Heart left ventricle (tissue), 16 donors: ENCODE measurements at regions not wholly inside any gene's neighbourhood (a gene's known extent, or its start where the extent isn't known, plus 50 kb on each side); places are given as distances from the start of the nearest gene placed in this dataset.

Experiments
- ATAC-seq, 4 donors: fragments of 200-7000 bp; cut with Tn5 transposase; one replicate each; pipeline ENCODE4 v1.9.1; 2020 to 2022; ENCODE audit warnings: moderate library complexity in 4 of 4, mild to moderate bottlenecking in 3 of 4, moderate number of reproducible peaks in 1 of 4
- DNase-seq, 5 donors: peaks; one replicate each; pipeline ENCODE4 v3.0.0-alpha.2; 2020
- H3K27ac ChIP-seq, 12 donors: fragments of 200-600 bp; sonication (generic) in 4 of 12; one replicate each; pipeline versions ENCODE4 v1.5.0 to v1.8.0; 2016 to 2022; ENCODE audit warnings: mild to moderate bottlenecking in 2 of 12
- H3K27me3 ChIP-seq, 9 donors: fragments of 200-600 bp; sonication (generic) in 2 of 9; one replicate each; pipeline versions ENCODE4 v1.5.1 to v1.8.0; 2016 to 2022; ENCODE audit warnings: mild to moderate bottlenecking in 3 of 9
- H3K36me3 ChIP-seq, 9 donors: fragments of 200-600 bp; sonication (generic) in 2 of 9; one replicate each; pipeline versions ENCODE4 v1.5.0 to v1.8.0; 2018 to 2022; ENCODE audit warnings: mild to moderate bottlenecking in 2 of 9
- H3K4me1 ChIP-seq, 12 donors: fragments of 200-600 bp; sonication (generic) in 4 of 12; one replicate each; pipeline versions ENCODE4 v1.5.0 to v1.8.0; 2016 to 2022; ENCODE audit warnings: mild to moderate bottlenecking in 3 of 12
- H3K4me3 ChIP-seq, 12 donors: fragments of 200-600 bp; sonication (generic) in 4 of 12; one replicate each; pipeline versions ENCODE4 v1.5.0 to v1.8.0; 2017 to 2022; ENCODE audit warnings: mild to moderate bottlenecking in 9 of 12, moderate library complexity in 4 of 12
- H3K9me3 ChIP-seq, 12 donors: fragments of 200-600 bp; sonication (generic) in 4 of 12; one replicate each; pipeline versions ENCODE4 v1.5.0 to v1.8.0; 2016 to 2022; ENCODE audit warnings: mild to moderate bottlenecking in 1 of 12
- POLR2A ChIP-seq, 2 donors: fragments of 450-650 bp; IDR thresholded peaks; one replicate each; pipeline ENCODE4 v1.6.1; 2017; ENCODE audit warnings: antibody characterized with exemption in 2 of 2, mild to moderate bottlenecking in 2 of 2, moderate library complexity in 2 of 2
- WGBS, 4 donors: extraction: QIAGEN DNeasy Blood & Tissue Kit in 2 of 4; methylation state at CpG; one replicate each; pipeline versions ENCODE4 v1.1.5 to v1.1.7; 2013 to 2018; 5-methylcytosine and 5-hydroxymethylcytosine counted together
- intact Hi-C, 10 donors: fragments of 100-400 bp; cut with DNase I; formaldehyde crosslinking; loops; one replicate each; pipeline versions ENCODE4 v1.11.1 to v1.14.2; 2022
- TF ChIP-seq, protein P1 (sequence below), 12 donors: fragments of 200-600 bp; sonication (generic) in 4 of 12; IDR thresholded peaks; one replicate each; pipeline versions ENCODE4 v1.5.0 to v1.8.0; 2018 to 2022; ENCODE audit warnings: antibody characterized with exemption in 12 of 12, mild to moderate bottlenecking in 5 of 12
- donor health status: ischemic (EF 13 %, LVEDD 7.1; RV severe dilation, severe dysfunction).
- donor health status: healthy with polysubstance abuse.
- donor health status: DM: no; HTN: yes; CAD: no.
- donor health status: DM: no; HTN: no; CAD: no.
- donor health status: ischemic (EF 25% LVEDD 6.9; RV normal size, moderate dysfunction).
- donor health status: ischemic (EF 25% LVEDD 5.7; RV mildly dilated, moderate dysfunction).
- donor health status: healthy.
- donor health status: DM: yes; HTN: yes; CAD: no.
- donor health status: ischemic (EF 35%, LVEDD 5.7; RV mildly dilated, moderate dysfunction).
- donor health status: nonischemic (EF 11% LVEDD 7.7; RV severe dilation, severe dysfunction).
- donor health status: DM: yes; HTN: yes; CAD: no.
- donor health status: PGD.
- donor health status: ischemic (EF 29% LVEDD 5.4; RV normal size, mild dysfunction).
- donor health status: nonischemic (EF 23%, LVEDD 6.1; RV moderate dilation, normal function).

DNA sequence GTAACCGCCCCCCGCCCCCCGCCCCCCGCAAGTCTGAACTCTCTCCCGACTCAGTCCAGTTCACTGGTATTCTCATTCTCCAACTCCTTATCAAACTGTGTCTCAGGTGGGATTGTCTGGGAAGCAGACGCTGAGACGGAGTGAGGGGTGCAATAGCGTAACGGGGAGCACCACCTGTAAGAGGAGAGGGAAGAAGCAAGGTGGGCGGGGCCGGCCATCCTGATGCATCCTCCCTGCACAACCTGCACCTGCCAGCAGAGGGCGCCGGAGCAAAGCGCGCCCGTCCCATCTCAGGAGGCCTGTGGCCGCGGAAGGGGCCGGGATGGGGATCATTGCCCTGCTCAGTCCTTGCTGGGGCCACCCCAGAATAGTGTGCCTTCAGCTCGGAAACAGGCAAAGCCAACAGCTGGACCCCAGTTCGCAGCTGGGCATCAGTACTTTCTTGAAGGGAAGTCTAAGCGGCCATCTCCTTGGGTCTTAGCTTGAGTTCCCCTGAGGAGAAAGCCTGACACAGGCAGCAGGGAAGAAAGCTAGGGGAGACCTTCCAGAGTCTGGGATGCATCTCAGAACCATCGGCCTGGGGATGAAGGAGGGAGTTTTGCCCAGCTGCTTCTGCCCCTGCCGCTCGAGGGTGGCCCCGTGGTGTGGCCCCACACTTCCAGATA, 208.0 kb downstream of the TFCP2L1 start:
- Histone ChIP-seq H3K4me3 (no peak overlapping the region), H3K27ac (no peak overlapping the region), H3K4me1 (peaks cover 0 to 8% (median 0%) of the 10 kb centered on the region in 12 donors), H3K36me3 (no peaks in the 10 kb centered on the region), H3K27me3 (peaks cover 0 to 21% (median 18%) of the 10 kb centered on the region in 9 donors), H3K9me3 (no peaks in the 10 kb centered on the region)
- peak; percentile 45 to 80 (median 62) for DNase-seq
- peak in 3 of 4 donors; percentile 36 to 68 (median 62) for ATAC-seq
- intact Hi-C loops: loop anchor here in 3 of 10 donors (10.0 kb wide), 4 partner anchors 182 to 742 kb away; partner anchors contain the start of genes GLI2 (in 1 of the 3) and INHBB (in 1 of the 3)
- WGBS, 4 donors: 34 to 36% (median 35%) methylated on average over 24 to 26 of the region's 26 CpGs
- TF ChIP-seq, protein P1, sequence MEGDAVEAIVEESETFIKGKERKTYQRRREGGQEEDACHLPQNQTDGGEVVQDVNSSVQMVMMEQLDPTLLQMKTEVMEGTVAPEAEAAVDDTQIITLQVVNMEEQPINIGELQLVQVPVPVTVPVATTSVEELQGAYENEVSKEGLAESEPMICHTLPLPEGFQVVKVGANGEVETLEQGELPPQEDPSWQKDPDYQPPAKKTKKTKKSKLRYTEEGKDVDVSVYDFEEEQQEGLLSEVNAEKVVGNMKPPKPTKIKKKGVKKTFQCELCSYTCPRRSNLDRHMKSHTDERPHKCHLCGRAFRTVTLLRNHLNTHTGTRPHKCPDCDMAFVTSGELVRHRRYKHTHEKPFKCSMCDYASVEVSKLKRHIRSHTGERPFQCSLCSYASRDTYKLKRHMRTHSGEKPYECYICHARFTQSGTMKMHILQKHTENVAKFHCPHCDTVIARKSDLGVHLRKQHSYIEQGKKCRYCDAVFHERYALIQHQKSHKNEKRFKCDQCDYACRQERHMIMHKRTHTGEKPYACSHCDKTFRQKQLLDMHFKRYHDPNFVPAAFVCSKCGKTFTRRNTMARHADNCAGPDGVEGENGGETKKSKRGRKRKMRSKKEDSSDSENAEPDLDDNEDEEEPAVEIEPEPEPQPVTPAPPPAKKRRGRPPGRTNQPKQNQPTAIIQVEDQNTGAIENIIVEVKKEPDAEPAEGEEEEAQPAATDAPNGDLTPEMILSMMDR (IDR thresholded peaks at IDR 0.05): peak; percentile 67 to 89 (median 80)
- no peak for TF ChIP-seq POLR2A (IDR thresholded peaks at IDR 0.05)

DNA sequence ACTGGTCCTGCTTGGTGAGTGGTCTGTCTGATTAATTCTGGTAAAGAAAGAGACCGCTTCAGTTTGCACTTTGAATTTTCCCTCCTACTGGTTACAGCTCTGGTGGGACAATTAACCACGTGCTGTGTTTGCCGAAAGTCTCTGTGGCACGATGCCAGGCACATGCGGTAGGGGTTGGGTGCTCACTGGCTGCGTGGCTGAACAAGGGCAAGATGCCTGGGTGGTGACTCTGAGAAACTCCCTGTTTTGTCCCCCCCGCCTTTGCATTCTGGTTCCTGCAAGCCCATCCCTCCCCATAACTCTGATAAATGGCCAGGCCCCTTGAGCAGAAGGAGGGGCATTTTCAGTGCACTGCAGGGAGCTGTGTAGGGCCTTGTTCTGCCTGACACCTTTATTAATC, 206.1 kb downstream of the TFCP2L1 start:
- Histone ChIP-seq H3K27ac (no peak overlapping the region), H3K9me3 (no peaks in the 10 kb centered on the region), H3K36me3 (no peaks in the 10 kb centered on the region), H3K4me3 (no peak overlapping the region), H3K27me3 (peaks cover 0 to 32% (median 14%) of the 10 kb centered on the region in 9 donors), H3K4me1 (peaks cover 0 to 8% (median 0%) of the 10 kb centered on the region in 12 donors)
- no peak for ATAC-seq
- no peak for TF ChIP-seq POLR2A (IDR thresholded peaks at IDR 0.05)
- TF ChIP-seq, protein P1 (IDR thresholded peaks at IDR 0.05): no peak
- WGBS, 4 donors: 85 to 90% (median 88%) methylated on average over 1 to 7 of the region's 7 CpGs
- DNase-seq: no peak
- intact Hi-C loops: loop anchor here in 5 of 10 donors (2.0 to 10.0 kb wide), 5 partner anchors 184 to 744 kb away; partner anchors contain the start of genes GLI2 (in 1 of the 5) and INHBB (in 1 of the 5)

DNA sequence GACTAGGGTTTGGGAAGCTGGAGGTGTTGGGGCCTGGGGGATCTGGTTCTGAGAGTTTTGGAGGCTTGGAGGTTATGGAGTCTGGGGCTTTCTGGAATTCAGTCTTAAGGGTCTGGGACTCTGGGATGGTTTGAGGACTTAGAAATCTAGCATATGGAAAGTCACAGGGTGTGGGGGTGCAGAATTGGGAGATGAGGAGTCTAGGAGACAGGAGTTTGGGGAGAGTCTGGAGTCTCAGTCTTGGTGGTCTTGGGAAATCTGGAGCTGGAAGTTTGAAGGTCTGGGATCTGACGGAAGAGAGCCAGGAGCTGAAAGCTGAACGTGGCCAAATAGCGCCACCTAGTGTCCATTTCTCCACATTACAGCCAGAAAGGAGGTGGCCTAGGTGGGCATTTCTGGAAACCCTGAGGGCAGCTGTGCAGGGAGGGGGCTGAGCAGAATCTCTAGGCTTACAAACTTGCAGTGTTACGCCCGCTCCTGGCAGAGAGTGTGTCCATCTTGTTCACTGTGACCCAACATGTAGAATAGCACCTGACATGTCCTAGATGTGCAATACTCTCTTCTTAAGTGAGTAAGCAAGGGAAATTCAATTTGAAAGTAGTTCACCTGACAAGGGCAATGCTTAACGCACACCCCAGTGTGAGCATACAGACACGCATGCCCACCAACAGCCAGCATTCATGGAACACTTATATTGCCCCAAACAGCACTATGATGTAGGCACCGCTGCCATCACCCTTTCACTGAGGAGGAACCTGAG, 204.8 kb downstream of the TFCP2L1 start:
- Histone ChIP-seq H3K36me3 (no peaks in the 10 kb centered on the region), H3K27ac (no peak overlapping the region), H3K27me3 (peaks cover 0 to 40% (median 10%) of the 10 kb centered on the region in 9 donors), H3K9me3 (no peaks in the 10 kb centered on the region), H3K4me1 (peaks cover 0 to 5% (median 0%) of the 10 kb centered on the region in 12 donors), H3K4me3 (no peak overlapping the region)
- DNase-seq: peak in 2 of 5 donors; percentile 51 to 52
- peak in 2 of 4 donors; percentile 28 to 46 for ATAC-seq
- no peak for TF ChIP-seq POLR2A (IDR thresholded peaks at IDR 0.05)
- TF ChIP-seq, protein P1 (IDR thresholded peaks at IDR 0.05): peak; percentile 78 to 95 (median 88)
- WGBS, 4 donors: 26 to 34% (median 29%) methylated on average over 6 to 8 of the region's 8 CpGs
- intact Hi-C loops: loop anchor here in 6 of 10 donors (1.0 to 10.0 kb wide), 2 partner anchors 385 to 745 kb away; no protein-coding TSS in a partner anchor

DNA sequence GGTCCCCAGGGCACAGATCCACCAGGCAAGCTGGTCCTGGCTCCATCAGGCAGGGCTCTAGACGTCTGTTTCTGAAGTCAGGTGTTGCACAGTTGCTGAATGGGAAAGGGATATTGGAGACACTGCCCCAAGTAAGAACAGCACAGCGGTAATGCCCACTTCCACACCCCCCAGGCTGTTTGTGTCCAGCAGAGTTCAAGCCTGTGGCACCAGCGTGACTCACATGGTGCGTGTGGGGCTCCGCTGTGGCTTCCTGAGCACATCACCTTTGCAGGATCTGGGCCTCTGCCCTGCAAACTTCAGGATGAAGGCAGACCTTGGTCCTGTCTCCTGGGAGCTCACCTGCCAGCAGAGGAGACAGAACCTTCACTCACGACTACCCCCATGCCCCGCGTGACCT, 203.3 kb downstream of the TFCP2L1 start:
- H3K4me3 ChIP-seq: no peak overlapping the region
- H3K9me3 ChIP-seq: no peaks in the 10 kb centered on the region
- TF ChIP-seq, protein P1 (IDR thresholded peaks at IDR 0.05): no peak
- no peak for TF ChIP-seq POLR2A (IDR thresholded peaks at IDR 0.05)
- intact Hi-C loops: loop anchor here in 2 of 10 donors (1.0 to 10.0 kb wide), 2 partner anchors 386 to 747 kb away; no protein-coding TSS in a partner anchor
- no peaks in the 10 kb centered on the region for H3K36me3 ChIP-seq
- 82 to 94% (median 85%) methylated on average over 6 to 8 of the region's 8 CpGs for WGBS, 4 donors
- DNase-seq: no peak
- H3K27me3 ChIP-seq: peaks cover 0 to 36% (median 3%) of the 10 kb centered on the region in 9 donors
- H3K27ac ChIP-seq: no peak overlapping the region
- no peak for ATAC-seq
- H3K4me1 ChIP-seq: no peaks in the 10 kb centered on the region
